Ureter (tissue), 1 donor: ENCODE measurements at regions not wholly inside any gene's neighbourhood (a gene's known extent, or its start where the extent isn't known, plus 50 kb on each side); places are given as distances from the start of the nearest gene placed in this dataset.
"Not testable (repeated sequence)": the region's sequence is repeated elsewhere in the genome, so short reads cannot be mapped to it uniquely, and the experiment has no call there.

Source experiments
- DNase-seq: peaks from one replicate; pipeline ENCODE4 v3.0.0-alpha.2; 2020; ENCODE audit warnings: low spot score
- donor health status: DM: yes; HTN: yes; CAD: no.

DNA sequence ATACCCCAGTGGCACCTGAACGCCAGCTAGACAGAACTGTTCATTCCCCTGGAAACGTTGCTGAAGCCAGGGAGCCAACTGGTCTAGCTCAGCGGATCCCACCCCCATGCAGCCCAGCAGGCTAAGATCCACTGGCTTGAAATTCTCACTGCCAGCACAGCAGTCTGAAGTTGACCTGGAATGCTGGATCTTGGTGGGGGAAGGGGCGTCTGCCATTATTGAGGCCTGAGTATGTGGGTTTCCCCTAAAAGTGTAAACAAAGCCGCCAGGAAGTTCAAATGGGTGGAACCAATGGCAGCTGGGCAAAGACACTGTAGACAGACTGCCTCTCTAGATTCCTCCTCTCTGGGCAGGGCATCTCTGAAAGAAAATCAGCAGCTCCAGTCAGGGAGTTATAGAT lies 213.0 kb downstream of the NKX6-1 start:
- no peak for DNase-seq

DNA sequence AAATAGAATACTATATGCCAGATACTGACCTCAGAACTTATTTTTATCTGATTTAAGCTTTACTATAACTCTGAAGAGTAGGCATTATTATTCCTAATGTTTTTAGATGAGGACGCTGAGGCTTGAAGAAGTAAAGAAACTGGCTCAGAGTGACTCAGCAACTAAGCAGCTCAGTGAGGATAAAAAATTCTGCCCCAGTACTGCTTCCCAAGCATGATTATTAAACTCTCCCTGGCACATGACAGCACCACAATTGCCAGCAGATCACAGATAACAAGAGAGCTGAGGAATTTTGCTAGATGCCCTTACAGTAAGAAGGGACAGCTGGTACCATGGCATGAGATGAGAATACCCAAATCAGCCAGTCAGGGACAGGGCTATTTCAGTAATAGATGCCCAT lies 219.4 kb downstream of the NKX6-1 start:
- no peak for DNase-seq

DNA sequence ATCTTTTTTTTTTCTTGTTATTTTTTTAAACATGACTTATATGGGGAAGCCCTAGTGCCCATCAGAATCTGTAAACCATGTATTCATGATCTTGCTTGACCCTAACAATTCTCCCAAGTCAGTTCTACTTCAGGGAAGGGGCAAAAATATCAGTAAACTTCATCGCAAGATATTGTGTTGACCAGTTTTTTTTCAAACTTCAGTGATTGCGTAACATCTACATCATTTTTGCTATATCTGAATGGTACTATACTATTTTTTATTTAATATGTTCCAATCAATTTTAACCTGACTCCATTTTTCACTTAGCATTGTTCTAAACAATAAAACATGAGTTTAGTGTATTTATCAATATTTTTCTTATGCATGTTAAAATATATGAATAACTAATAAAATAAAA lies 221.2 kb downstream of the NKX6-1 start:
- DNase-seq, result no peak

DNA sequence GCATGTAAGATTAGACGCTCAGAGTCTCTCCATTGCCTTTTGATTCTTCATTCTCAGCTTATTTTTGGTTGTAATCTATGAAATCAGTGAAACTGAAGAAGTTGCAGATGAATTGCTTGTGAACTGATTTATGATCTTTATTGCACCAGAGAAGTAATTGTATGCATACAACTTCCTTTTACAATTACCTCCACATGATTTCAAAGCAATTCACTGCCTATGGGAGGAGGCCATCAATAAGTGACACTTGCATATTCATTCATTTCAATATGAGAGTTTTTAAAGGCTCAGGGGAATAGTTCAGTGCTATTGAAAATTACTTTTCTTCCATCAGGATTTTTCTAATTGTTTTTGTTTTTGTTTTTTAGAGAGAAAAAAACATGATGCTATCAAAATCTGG lies 222.3 kb downstream of the NKX6-1 start:
- no peak for DNase-seq

DNA sequence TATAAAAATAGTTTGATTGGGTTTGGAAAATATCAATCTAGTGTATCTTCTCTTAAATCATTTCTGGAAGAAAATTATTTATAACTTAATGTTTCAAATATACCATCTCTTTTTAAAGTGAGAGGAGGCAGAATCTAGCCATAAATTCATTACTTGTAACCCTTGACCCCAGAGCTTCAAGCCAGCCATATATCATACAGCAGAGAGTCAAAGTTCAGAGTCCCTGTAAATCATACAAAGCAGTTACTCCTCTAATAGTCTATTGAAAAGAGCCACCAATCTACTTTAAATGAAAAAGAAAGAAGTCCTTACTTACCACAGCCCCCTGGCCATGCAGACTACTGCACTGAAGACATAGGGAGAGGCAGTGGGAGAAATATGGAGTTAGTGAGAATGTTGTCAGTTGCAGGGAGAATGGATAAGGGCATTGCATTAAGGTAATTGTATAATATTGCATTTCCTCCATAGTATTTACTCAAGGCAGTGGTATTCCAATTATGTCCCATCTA lies 229.5 kb downstream of the NKX6-1 start:
- no peak for DNase-seq

DNA sequence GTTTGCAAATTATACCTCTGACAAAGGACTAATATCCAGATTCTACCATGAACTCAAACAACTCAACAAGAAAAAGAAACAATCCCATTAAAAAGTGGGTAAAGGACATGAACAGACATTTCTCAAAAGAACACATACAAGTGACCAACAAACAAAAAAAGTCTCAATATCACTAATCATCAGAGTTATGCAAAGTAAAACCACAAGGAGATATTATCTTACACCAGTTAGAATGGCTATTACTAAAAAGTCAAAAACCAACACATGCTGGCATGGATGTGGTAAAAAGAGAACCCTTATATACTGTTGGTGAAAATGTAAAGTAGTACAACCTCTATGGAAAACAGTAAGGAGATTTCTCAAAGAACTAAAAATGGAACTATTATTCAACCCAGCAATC lies 234.4 kb downstream of the NKX6-1 start:
- no peak for DNase-seq

DNA sequence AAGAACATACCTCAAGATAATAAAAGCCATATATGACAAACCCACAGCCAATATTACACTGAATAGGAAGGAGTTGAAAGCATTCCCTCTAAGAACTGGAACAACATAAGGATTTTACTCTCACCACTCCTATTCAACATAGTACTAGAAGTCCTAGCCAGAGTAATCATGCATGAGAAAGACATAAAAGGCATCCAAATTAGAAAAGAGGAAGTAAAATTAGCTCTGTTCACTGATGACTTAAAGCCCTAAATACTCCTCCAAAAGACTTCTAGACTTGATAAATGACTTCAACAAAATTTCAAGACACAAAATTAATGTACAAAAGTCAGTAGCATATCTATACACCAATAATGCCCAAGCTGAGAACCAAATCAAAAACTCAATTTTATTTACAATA lies 235.7 kb downstream of the NKX6-1 start:
- DNase-seq, result no peak

DNA sequence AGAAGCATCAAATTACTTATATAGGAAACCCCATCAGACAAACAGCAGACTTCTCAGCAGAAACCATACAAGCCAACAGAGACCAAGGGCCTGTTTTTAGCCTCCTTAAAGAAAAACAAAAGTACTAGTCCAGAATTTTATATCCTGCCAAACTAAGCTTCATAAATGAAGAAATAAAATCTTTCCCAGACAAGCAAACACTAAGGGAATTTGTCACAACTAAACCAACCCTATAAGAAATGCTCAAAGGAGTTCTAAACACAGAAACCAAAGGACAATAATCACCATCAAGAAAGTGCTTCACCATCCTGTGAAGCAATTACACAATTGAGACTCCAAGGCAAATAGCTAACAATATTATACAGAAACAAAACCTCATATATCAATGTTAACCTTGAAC lies 238.6 kb downstream of the NKX6-1 start:
- DNase-seq, result no peak

DNA sequence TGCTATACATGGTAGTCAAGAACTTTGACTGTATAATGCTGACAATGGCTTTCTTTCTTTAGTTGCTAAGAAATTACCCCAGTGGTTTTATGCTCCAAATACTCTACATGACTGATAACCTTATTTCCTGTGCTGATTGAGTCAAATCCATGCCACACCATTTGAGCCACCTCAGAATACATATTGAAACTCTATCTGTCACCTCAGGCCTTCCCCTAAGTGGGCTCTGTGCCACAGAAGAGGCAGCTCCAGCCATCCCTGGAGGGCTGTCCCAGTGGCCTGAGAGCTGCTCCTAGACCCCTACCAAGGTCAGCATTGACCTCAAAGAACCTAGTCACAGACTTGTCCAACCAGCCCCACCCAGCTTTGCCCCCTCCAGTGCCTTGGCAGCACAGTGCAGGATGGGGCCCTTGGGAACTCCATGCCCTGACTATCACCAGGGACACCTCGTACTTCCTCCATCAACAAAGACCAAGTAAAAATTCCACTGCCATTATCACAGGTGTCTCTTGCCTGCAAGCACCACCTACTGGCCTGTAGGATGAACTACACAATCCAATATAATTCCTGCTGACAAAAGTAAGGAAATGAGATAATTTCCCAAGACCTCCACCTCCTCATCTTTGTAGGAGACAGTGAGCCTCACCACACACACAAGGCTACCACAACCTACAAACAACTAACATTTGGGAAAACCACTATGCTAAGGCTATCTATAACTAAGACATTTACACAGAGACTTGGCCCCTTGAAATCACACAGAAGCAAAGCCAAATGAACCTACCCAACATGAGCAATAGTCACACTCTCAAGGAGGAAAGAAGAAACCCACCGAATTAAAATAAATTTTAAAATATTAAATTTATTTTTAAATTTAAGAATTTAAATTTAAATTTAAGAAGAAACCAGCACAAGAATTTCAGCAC lies 239.9 kb downstream of the NKX6-1 start:
- DNase-seq, result no peak

DNA sequence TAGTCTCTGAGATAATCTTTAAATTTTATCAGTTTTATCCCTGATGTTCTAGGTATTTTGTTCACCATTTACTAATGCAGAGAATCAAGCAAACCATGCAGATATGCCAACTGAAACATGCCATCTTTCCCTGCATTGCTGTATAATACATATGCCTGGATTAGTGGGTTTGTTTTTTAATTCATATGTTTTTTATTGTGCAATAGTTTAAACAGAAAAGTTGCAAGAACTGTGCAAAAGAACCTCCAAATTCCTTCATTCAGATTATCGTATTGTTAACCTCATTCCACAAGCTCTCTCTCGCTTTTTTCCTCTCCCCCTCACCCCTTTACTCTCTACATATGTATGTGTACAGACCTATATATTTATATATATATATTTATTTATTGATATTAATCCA lies 244.6 kb downstream of the NKX6-1 start:
- DNase-seq, result no peak

DNA sequence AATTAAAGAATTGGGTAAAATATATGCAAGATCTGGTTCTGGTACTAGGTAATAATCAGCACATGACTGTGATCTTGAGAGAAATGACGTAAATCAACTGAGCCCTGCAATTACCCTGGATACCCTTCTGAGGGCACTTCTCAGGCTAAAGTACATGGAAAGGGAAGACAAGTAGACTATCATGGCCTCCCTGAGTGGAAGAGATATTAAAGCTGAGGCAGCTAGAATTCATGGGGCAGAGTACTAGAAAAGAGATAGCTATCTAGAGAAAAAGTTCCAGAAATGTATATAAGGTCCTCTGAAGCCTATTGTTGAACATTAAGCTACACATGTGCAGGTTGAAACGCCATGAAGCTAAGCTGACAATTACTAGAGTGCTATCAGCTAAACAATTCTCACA lies 249.6 kb downstream of the NKX6-1 start:
- no peak for DNase-seq

DNA sequence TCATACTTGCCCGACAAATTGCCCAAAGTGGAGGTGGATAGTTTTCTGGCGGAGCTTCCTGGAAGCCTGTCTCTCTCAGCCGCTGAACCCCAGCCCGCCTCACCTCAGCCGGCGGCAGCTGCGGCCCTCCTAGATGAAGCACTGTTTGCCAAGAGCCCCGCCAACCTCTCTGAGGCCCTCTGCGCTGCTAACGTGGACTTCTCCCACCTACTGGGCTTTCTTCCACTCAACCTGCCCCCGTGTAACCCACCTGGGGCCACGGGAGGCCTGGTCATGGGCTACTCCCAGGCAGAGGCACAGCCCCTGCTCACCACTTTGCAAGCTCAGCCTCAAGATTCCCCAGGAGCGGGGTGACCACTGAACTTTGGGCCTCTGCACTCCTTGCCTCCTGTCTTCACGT lies 254.1 kb downstream of the NKX6-1 start:
- not testable (repeated sequence) for DNase-seq

DNA sequence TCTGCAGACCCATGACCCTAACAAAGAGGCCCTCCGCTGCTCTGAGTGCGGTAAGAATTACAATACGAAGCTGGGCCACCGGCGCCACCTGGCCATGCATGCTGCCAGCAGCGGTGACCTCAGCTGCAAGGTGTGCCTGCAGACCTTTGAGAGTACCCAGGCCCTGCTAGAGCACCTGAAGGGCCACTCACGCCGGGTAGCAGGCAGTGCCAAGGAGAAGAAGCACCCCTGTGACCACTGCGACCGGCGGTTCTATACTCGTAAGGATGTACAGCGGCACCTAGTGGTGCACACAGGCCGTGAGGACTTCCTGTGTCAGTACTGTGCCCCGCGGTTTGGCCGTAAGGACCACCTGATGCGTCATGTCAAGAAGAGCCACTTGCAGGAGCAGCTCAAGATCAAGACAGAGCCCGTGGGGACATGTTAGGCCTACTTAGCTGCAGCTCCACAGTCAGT lies 254.7 kb downstream of the NKX6-1 start:
- DNase-seq, result not testable (repeated sequence)

DNA sequence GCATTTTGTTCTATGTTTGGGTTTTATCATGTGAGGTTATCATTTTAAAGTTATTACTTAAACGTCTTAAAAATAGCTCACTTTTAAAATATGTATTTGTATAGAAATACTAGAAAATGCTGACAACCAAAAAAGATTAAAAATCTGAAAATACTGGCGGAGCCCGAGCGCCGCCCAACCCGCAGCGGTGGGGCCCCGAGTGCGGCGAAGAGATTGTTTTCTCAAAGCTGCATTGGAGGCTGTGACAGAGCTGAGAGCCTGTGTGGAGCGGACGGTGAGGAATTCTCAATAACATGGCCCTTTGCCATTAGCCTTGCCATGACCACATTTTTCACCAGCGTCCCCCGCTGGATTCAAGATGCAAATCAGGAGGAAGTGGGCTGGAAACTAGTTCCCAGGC lies 255.4 kb downstream of the NKX6-1 start:
- DNase-seq, result no peak

DNA sequence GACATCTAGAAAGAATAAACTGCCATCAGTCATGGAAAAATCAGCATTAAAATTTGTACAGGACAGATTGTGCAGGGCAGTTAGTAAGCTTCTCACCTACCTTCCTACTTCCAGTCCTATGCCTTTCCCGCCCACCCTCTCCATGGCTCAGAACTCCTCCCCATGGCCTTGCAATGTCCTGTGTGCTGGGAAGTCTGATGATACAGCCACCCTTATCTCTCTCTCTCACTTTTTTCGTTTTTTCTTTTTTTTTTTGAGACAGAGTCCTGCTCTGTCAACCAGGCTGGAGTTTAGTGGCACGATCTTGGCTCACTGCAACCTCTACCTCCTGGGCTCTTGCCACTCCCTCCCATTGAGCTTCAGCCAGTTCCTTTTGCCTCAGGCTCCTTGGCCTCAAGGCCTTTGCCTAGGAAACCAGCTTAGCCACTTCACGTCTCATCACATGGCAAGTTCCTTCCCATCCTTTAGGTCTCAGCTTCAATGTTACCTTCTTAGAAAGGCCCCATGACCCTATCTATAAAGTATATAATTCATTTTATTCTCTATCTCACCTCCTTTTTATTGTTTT lies 259.7 kb downstream of the NKX6-1 start:
- no peak for DNase-seq

DNA sequence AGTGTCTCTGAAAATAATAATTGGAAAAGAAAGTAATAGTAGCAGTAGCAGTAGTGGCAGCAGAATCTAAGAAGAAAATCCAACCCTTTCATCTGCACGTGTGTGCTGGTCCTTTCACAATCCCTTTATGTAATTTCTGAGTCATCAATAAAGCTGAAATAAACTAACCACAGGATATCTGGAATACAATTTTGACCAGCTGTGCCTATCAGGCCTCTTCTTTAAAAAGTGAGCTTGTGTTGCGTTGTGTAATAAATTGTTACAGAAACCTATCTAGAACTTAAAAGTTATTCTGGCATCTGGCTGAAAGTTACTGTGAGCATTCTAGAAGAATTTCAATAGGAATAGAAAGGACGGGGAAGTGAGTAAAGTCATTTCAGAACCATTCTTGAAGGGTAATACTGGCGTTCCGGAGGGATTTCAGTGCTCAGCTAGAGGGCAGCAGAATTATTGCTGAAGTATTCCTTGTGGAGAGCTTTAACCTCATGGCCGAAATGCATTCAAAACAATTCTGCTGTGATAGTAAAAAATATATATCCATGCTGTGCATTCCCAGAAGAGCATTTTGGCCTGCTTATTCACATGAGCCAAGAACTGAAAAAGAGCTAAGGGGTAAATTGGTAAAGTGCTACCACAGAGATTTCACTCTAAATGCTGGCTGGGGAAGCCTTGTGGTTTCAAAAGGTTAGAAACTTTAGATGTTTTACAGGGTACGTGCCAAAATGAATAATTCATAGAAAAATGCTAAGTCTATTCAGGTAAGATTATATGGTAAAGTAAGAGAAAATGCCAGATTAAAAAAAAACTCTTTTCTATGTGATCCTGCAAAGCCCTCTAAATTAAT lies 260.6 kb downstream of the NKX6-1 start:
- DNase-seq, result no peak

DNA sequence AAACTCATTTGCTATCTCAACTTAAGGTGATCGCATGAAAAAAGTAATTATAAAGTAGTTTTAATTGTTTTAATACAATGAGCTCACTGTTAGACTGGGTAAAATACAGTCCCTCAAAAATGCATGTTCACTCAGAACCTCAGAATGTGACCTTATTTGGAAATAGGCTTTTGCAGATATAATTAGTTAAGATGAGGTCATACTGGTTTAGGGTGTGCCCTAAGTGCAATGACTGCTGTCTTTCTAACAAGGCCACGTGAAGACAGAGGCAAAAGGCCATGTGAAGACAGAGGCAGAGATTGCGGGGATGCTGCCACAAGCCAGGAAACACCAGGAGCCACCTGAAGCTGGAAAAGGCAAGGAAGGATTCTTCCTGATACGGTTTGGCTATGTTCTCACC lies 262.1 kb downstream of the NKX6-1 start:
- no peak for DNase-seq

DNA sequence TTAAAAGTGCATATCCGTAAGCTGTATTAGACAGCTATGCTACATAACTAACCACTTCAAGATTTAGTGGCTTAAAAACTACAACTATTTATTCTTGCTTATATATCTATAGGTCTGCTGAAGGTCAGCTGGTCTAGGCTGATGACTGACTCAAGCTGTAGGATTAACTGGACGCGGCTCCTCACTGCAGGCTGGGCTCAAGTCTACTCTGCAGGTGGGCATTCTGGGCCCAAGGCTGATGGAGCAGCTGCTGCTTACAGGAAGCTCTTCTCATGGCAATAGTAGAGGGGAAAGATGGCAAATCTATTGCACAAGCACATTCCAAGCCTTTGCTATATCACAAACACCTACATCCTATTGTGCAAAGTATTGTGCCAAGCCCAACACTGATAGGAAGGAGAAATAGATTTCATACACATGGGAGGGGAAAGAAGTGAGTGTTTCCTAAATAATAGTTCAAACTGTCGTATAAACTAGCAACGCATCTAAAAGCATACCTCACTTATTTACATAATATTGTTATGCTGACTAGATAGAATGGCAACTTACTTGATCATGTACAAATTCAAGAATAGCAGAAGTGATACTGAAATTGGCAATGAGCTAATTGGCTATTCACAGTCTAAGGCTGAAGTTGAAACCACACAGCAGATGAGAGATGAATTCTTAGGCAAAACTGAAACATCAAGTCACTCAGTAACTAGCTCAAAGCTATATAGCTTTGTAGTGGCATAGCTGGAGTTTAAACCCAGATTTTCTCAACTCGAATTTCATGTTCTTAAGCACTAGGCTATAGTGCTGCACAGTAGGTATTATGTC lies 263.8 kb downstream of the NKX6-1 start:
- DNase-seq, result no peak

DNA sequence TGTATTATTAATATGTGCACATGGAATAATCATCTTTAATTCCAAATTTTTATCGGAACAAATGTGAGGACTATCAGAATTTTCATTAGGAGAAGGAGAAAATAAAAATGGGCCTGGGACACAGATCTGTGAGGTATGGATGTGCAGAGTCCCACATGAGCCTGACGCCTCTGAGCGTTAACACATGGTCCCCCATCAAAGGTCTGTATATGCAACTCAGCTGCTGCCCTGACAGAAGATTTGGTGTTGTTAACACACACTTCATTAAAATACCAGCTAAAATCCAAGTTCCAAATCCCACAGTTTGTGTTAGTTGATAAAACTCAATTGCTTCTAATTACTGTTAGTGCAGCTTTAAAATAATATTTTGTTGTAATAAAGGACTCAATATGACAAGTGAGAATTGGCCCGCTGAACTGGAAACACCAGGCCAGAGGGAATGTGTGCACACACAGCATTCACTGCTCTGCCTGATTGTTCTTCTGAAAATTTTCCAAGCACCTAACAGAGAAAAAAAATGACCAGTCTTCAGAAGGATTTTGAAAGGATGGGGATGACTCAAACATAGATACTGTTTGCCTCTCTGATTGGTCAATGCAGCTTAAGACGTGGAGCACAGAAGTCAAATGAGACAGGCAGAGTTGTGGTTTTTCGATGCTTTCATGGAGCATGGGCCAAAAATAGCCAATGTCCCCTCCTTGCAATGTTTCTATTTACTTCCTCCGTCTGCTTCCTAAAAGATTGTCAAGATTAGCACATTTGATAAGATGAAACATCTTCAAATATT lies 266.6 kb downstream of the NKX6-1 start:
- DNase-seq, result no peak

DNA sequence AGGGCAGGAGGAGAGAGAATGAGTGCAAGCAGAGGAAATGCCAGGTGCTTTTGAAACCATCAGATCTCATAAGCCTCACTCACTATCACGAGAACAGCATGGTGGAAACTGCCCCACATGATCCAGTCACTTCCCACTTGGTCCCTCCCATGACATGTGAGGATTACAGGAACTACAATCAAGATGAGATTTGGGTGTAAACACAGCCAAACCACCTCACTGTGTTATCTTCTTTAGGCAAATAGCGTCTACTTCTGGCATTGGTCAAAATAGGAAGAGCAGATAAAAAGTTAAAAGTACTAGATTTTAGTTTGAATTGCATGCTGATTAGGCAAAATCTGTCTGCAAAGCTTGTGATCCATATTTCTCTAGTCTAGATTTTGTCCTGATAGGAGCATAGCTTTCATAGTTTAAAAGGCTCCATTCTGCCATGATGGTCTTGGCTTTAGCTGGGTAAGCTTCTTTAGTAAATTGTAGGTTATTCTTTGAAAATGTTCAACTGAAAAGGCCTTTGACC lies 267.5 kb downstream of the NKX6-1 start:
- no peak for DNase-seq
